ENCODE measurements at regions not wholly inside any gene's neighbourhood (a gene's known extent, or its start where the extent isn't known, plus 50 kb on each side); places are given as distances from the start of the nearest gene placed in this dataset.

DNA sequence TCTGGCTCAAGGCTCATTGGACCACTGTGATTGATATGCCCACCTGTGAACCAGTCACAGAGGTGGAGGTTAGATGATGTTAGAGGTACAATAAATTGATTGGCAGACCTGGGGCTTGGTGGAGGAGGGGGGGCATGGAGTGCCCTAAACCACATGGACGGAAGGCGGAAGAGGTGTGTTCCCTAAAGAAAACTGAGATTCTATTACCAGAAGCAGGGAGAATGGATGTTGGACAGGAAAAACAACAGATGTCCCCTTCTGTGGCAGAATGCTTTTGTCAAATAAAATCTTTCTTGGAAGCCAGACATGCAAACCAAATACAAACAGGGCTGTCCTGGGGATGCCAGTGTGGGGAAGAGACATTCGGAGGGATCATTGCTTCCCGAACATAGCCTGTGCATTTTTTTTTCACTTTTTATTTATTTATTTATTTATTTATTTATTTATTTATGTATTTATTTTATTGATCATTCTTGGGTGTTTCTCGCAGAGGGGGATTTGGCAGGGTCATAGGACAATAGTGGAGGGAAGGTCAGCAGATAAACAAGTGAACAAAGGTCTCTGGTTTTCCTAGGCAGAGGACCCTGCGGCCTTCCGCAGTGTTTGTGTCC, 433.9 kb downstream of the RPS24 start:
- no peak for TF ChIP-seq EZH2 (IDR thresholded peaks at IDR 0.05; ENCODE audit: low read depth)
- TF ChIP-seq CTCF (conservative IDR thresholded peaks at IDR 0.05), result no peak

All from PC-9 (cell line).